ENCODE measurements at regions not wholly inside any gene's neighbourhood (a gene's known extent, or its start where the extent isn't known, plus 50 kb on each side); places are given as distances from the start of the nearest gene placed in this dataset.

DNA sequence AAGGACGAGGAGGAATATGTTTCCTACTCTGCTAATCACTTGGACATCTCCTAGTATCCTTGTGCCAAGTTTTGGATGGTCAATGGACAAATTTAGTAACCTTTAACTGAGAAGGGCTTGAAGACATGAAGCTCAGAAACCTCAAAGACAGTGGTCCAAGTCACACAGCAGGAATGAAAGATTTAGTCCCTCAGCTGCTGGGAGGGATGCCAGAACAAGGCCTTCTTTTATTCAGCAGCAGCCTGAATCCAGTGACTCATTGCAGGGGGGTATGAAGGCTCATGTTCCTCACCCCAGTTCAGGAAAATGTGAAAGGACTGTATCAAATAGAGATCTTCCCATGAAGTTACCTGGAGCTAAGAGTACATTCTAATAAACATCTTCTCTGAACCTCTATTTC is 214.9 kb upstream of the UGT8 start:
- peak; percentile 57 for DNase-seq (ENCODE audit: low read depth)
- TF ChIP-seq CTCF (IDR thresholded peaks at IDR 0.05; ENCODE audit: control insufficient read depth, insufficient read depth, low read depth, low read length, missing control alignments), result no peak
- no peak overlapping the region for H3K4me3 ChIP-seq (ENCODE audit: control insufficient read depth, low read depth, low read length)

GRCh38 chr4:114384629-114385028 is 214.0 kb upstream of the UGT8 start:
- peak; percentile 38 for TF ChIP-seq CTCF (IDR thresholded peaks at IDR 0.05; ENCODE audit: control insufficient read depth, insufficient read depth, low read depth, low read length, missing control alignments)
- DNase-seq (ENCODE audit: low read depth), result peak; percentile 10

DNA sequence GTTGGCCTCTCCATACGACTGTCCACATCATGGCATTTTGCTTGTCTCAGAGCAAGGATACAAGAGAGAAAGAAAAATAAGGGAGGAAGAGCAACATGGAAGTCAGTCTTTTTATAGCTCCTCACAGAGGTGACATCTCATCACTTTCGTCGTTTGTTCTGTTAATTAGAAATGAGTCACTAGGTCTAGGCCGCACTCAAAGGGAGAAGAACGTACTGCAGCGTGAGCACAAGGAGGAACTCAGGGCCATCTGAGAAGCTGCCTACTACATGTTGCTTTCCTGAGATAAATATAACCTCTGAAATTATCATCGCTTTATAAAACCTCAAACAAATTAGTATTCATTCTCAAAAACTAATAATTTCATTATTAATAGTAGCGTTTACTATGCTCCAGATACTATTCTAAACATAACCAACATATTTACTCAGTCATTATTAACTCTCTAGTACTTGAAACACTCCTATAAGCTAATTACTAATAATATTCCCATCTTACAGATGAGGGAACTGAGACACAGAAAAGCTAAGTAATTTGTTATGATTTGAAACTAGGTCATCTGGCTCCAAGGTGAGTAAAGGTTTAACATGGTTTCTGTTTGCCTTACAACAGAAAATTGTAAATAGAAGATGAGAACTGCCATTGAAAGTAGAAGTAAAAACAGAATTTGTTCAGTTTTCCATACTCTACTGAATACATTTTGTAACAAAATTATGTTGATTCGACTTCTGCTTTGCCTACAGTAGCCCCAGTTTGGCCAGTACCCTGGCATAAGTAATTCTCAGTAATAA is 213.2 kb upstream of the UGT8 start:
- no peak for DNase-seq (ENCODE audit: low read depth)
- TF ChIP-seq CTCF (IDR thresholded peaks at IDR 0.05; ENCODE audit: control insufficient read depth, insufficient read depth, low read depth, low read length, missing control alignments), result no peak

More at GRCh38 chr4:114384629-114385028, 214.0 kb upstream of the UGT8 start:
- no peak overlapping the region for H3K4me3 ChIP-seq (ENCODE audit: control insufficient read depth, low read depth, low read length)

GRCh38 chr4:114386637-114387233 is 211.9 kb upstream of the UGT8 start:
- DNase-seq (ENCODE audit: low read depth), result no peak
- TF ChIP-seq CTCF (IDR thresholded peaks at IDR 0.05; ENCODE audit: control insufficient read depth, insufficient read depth, low read depth, low read length, missing control alignments), result peak; percentile 67
- H3K4me3 ChIP-seq (ENCODE audit: control insufficient read depth, low read depth, low read length), result no peak overlapping the region

More for the DNA sequence above, 213.2 kb upstream of the UGT8 start:
- no peak overlapping the region for H3K4me3 ChIP-seq (ENCODE audit: control insufficient read depth, low read depth, low read length)

DNA sequence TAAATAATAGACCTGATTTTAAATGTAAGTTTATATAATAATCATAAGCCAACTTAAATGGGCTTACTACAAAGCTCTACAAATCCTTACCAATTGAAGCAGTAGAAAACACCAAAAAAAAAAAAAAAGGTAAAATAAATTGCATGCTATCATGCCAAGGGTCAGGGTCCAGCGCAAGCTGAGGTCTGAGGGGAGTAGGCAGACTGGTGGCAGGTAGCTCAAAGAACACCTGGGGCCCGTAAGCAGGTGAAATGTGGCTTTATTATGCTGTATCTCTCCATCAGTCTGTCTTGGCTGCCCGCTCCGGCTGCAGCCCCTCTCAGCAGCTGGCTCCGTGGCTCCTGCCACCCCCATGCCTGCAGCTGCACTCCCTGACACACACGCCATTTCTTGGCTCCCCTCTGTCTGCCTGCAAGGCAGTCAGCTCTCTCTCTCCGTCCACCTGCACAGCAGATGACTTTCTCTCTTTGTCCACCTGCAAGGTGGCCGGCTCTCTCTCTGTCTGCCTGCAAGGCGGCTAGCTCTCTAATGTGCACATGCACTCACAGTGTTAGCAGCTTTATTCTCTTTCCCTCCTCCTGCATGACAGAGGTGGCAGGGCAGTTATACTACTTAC is 209.4 kb upstream of the UGT8 start:
- no peak for DNase-seq (ENCODE audit: low read depth)

More for the DNA sequence above, 209.4 kb upstream of the UGT8 start:
- no peak overlapping the region for H3K4me3 ChIP-seq (ENCODE audit: control insufficient read depth, low read depth, low read length)
- TF ChIP-seq CTCF (IDR thresholded peaks at IDR 0.05; ENCODE audit: control insufficient read depth, insufficient read depth, low read depth, low read length, missing control alignments), result no peak

All from AG09309 (cell line).